ENCODE measurements at regions not wholly inside any gene's neighbourhood (a gene's known extent, or its start where the extent isn't known, plus 50 kb on each side); places are given as distances from the start of the nearest gene placed in this dataset.
"Not testable (repeated sequence)": the region's sequence is repeated elsewhere in the genome, so short reads cannot be mapped to it uniquely, and the experiment has no call there.

DNA sequence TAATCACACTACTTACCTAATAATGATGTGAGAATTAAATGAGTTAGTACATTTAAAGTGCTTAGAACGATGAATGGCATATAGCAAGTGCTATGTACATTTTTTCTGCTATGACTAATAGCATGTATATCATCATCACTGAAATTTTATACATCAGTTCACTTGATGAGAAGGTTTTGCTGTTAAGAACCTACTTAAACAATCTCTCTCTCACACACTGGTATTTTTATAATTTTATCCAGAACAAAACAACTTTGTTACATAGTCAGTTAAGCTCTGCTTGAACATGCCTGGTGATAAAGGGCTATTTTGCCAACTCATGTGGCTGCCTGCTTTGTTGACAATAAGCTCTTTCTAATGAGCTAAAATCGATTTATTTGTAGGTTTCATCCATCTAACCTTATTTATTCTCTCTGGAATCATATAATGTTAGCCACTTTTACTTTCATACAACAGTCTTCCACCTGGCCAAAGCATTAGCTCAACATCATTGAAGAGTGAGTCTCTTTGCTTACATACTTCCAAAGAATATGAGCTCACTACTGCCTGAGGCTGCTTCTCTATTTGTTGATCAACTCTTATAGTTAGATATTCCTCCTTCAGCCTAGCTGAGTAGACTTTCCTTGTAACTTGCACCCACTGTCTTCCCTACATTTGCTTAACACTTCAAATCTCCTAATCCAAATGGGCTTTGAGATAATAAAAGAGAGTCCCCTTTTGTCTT, 372.7 kb upstream of the BOD1L1 start:
- Mint-ChIP-seq H3K4me3 (no peak overlapping the region), H3K9me3 (peaks cover 7 to 34% of the 10 kb centered on the region in 2 donors), H3K27ac (no peak overlapping the region), H3K27me3 (no peaks in the 10 kb centered on the region), H3K4me1 (ENCODE audit: low read depth in 2 of 2) (no peaks in the 10 kb centered on the region), H3K36me3 (ENCODE audit: insufficient read depth) (no peaks in the 10 kb centered on the region)
- DNase-seq (no peak), ATAC-seq (replicated peaks) (no peak)

DNA sequence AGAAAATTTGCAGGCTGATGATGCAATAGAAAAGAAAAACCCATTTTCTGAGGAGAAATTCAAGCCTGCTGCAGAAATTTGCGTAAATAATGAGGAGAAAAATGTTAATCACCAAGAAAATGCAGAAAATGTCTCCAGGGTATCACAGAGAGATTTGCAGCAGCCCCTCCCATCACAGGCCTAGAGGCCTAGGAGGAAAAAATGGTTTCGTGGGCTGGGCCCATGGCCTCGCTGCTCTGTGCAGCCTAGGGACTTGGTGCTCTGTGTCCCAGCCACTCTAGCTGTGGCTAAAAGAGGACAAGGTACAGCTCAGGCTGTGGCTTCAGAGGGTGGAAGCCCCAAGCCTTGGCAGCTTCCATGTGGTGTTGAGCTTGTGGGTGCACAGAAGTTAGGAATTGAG, 374.8 kb upstream of the BOD1L1 start:
- peaks cover 7 to 34% of the 10 kb centered on the region in 2 donors for H3K9me3 Mint-ChIP-seq
- not testable (repeated sequence) for H3K27me3 Mint-ChIP-seq; H3K27ac Mint-ChIP-seq; ATAC-seq (replicated peaks); H3K4me1 Mint-ChIP-seq (ENCODE audit: low read depth in 2 of 2); H3K36me3 Mint-ChIP-seq (ENCODE audit: insufficient read depth); DNase-seq; H3K4me3 Mint-ChIP-seq

DNA sequence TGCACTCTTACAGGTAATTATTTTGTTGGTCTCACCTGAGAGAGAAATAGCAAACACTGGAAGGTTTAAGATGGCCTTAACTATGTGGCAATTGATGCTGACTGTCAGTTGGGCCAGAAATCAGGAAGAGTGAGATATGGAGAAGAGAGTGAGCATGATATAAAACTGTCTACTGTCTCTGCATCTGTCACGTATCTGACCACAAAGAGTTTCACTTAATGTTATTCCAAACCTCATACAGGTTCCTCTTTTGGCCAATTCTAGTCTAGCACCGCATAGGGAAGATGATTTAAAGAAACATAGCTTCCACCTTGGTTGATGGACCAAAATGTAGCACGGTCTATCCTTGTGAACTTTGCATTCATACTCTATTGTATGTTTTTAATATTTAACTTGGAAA, 381.0 kb upstream of the BOD1L1 start:
- ATAC-seq (replicated peaks) (no peak), DNase-seq (no peak)
- Mint-ChIP-seq H3K27ac (no peak overlapping the region), H3K36me3 (ENCODE audit: insufficient read depth) (no peaks in the 10 kb centered on the region), H3K9me3 (peaks cover 0 to 6% of the 10 kb centered on the region in 2 donors), H3K4me3 (no peak overlapping the region), H3K4me1 (ENCODE audit: low read depth in 2 of 2) (no peaks in the 10 kb centered on the region), H3K27me3 (no peaks in the 10 kb centered on the region)

DNA sequence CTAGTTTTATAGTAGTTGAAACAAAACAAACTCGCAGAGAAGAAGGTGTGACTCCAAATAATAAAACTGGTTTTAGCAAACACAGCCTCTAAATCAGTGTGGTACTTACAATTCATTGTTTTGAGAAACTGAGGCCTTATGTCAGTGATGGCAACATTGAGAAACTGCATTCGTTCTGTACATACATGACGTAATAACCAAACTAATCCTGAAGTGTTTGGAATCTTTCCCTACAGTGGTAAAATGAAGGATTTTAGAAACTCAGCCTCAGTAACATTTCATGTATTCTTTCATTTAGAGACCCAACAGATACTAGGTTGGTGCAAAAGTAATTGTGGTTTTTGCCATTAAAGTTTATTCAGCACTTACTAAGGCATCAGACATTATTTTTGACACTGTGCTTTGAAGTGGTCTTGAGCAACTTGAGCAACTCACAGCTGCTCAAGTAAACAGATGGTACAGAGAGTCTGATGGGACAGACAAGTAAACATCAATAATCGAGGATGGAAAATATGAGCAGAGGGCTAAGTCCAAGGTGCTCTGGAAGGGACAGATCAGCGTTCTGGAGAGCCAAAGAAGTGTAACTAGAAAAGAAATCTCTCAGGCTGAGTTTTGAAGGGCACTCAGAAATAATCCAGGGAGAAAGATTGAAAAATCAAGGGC, 390.8 kb upstream of the BOD1L1 start:
- Mint-ChIP-seq H3K9me3 (peaks cover 0 to 19% of the 10 kb centered on the region in 2 donors), H3K27me3 (no peaks in the 10 kb centered on the region), H3K36me3 (ENCODE audit: insufficient read depth) (no peaks in the 10 kb centered on the region), H3K4me1 (ENCODE audit: low read depth in 2 of 2) (no peaks in the 10 kb centered on the region), H3K4me3 (no peak overlapping the region), H3K27ac (no peak overlapping the region)
- DNase-seq = no peak
- ATAC-seq (replicated peaks) = no peak

DNA sequence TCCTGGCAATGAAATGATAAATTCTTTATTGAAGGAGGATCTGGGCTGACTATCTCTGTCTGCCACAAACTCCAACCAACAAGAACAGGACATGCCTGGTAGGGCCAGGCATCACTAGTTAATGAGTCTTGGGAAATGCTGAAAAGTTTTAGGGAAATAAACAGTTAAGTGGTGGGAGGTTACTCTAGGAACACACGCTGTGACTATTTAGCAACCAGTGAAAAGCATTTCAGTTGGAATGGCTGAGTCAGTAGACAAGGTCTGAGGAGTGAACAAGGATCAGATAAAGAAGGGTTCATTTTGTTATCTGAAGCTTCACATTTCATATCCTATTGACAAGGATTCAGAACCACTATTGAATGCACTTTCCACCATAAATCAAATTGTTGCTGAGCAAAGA, 394.9 kb upstream of the BOD1L1 start:
- no peaks in the 10 kb centered on the region for H3K27me3 Mint-ChIP-seq
- no peak for ATAC-seq (replicated peaks)
- peaks cover 0 to 20% of the 10 kb centered on the region in 2 donors for H3K9me3 Mint-ChIP-seq
- no peak overlapping the region for H3K4me3 Mint-ChIP-seq
- no peak for DNase-seq
- no peak overlapping the region for H3K27ac Mint-ChIP-seq
- no peaks in the 10 kb centered on the region for H3K36me3 Mint-ChIP-seq (ENCODE audit: insufficient read depth)
- H3K4me1 Mint-ChIP-seq (ENCODE audit: low read depth in 2 of 2) = no peaks in the 10 kb centered on the region

DNA sequence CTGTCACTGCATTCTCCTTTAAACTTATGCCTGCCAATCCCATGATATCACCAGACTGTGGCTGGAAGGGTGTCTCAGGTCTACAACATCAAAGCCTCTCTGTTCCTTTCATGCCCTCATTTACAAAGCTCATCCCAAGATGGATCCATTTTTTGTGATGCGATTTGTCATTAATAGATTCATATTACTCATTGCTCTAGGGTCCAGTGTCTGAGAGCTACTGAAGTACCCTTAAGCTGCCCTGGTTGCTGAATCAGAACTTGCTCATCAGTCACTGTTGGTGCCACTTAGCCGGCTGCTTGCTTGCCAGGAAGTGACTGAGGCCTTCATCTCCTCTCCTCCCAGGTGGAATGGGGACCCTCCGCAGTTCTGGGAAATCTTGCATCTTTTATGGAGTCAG, 395.5 kb upstream of the BOD1L1 start:
- Mint-ChIP-seq H3K27ac (no peak overlapping the region), H3K9me3 (peaks cover 0 to 21% of the 10 kb centered on the region in 2 donors), H3K27me3 (no peaks in the 10 kb centered on the region), H3K4me3 (no peak overlapping the region), H3K36me3 (ENCODE audit: insufficient read depth) (no peaks in the 10 kb centered on the region), H3K4me1 (ENCODE audit: low read depth in 2 of 2) (no peaks in the 10 kb centered on the region)
- ATAC-seq (replicated peaks) (no peak), DNase-seq (no peak)

DNA sequence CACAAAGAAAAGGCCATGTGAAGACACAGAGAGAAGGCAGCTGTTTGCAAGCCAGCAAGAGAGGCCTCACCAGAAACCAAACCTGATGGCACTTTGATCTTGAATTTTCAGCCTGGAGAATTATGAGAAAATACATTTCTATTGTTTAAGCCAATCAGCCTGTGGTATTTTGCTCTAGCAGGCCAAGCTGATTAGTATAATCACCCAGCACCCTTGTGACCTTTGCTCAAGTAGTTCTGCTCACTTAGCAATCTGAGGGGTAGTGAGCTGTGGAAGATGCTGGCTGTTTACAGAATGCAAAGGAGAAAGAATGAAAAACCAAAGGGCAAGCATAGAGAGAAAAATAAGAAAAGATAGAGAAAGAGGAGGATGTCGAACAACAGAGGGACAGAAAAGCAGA, 396.4 kb upstream of the BOD1L1 start:
- Mint-ChIP-seq H3K27me3 (no peaks in the 10 kb centered on the region), H3K4me3 (no peak overlapping the region), H3K27ac (no peak overlapping the region), H3K36me3 (ENCODE audit: insufficient read depth) (no peaks in the 10 kb centered on the region), H3K9me3 (peaks cover 3 to 18% of the 10 kb centered on the region in 2 donors), H3K4me1 (ENCODE audit: low read depth in 2 of 2) (no peaks in the 10 kb centered on the region)
- no peak for ATAC-seq (replicated peaks)
- DNase-seq = no peak

DNA sequence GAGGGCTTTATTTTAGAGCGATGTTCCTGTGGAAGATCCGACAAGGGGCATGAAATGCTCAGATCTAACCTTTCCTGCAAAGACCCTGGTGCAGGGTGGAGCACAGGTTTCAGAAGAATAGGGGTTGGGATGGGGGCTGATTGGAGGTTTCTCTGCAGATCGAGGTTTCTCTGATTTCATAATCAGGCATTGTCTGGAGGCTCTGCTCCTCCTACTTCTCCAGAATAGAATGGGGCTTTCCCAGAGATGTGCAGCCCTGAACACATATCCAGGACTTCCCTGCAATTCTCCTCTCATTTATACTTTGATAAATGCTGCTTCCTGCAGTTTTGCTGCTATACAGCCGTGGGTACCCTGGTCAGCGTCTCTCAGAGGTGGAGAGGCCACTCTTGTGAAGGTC, 397.6 kb upstream of the BOD1L1 start:
- H3K36me3 Mint-ChIP-seq (ENCODE audit: insufficient read depth) = no peaks in the 10 kb centered on the region
- H3K27me3 Mint-ChIP-seq = no peaks in the 10 kb centered on the region
- no peak overlapping the region for H3K27ac Mint-ChIP-seq
- H3K4me1 Mint-ChIP-seq (ENCODE audit: low read depth in 2 of 2) = no peaks in the 10 kb centered on the region
- ATAC-seq (replicated peaks) (no peak), DNase-seq (no peak)
- H3K4me3 Mint-ChIP-seq = no peak overlapping the region
- peaks cover 3 to 18% of the 10 kb centered on the region in 2 donors for H3K9me3 Mint-ChIP-seq

DNA sequence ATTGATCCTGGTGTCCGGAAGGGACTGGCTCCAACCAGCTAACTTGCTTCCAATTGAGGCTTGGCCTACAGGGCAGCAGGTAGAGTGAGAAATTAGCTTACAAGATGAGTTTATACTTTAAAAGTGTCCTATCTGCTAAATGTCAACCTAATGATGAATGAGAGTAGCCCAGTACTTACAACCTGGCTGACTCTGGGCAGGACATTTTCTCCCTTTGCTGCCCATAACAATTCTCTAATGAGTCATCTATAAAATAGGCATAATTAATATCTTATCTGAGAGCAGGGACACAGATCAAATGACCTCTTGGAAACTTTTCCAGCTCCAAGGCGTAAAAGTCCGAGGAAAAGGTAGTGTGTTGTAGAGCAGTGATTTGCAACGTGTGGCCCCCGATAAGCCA, 398.4 kb upstream of the BOD1L1 start:
- Mint-ChIP-seq H3K9me3 (peaks cover 3 to 18% of the 10 kb centered on the region in 2 donors), H3K4me1 (ENCODE audit: low read depth in 2 of 2) (no peaks in the 10 kb centered on the region)

DNA sequence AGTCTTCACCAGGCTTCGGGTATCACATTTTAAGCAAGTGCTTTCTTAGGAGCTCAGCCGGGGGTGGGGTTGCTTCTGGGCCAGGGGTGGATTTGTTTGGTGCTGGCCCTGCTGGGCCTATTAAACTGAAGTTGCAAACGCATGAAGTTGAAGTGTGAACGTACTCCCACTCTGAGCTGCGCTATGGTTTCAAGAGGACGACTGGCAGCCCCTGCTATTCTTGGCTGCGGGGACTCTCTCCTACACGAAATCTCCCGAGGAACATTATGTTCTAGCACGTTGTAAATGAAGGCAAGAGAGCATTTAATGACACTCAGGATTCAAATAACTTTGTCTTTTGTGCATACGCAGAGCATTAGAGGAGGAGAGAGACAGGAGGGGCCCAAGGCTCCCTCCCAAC, 401.3 kb upstream of the BOD1L1 start:
- DNase-seq (no peak), ATAC-seq (replicated peaks) (no peak)
- H3K27ac Mint-ChIP-seq = no peak overlapping the region
- no peaks in the 10 kb centered on the region for H3K36me3 Mint-ChIP-seq (ENCODE audit: insufficient read depth)
- no peaks in the 10 kb centered on the region for H3K4me1 Mint-ChIP-seq (ENCODE audit: low read depth in 2 of 2)
- H3K27me3 Mint-ChIP-seq = no peaks in the 10 kb centered on the region
- H3K9me3 Mint-ChIP-seq = peaks cover 3 to 6% of the 10 kb centered on the region in 2 donors
- no peak overlapping the region for H3K4me3 Mint-ChIP-seq

More for the DNA sequence above, 398.4 kb upstream of the BOD1L1 start:
- Mint-ChIP-seq H3K27me3 (no peaks in the 10 kb centered on the region), H3K4me3 (no peak overlapping the region), H3K27ac (no peak overlapping the region), H3K36me3 (ENCODE audit: insufficient read depth) (no peaks in the 10 kb centered on the region)
- ATAC-seq (replicated peaks) = no peak
- DNase-seq = no peak

DNA sequence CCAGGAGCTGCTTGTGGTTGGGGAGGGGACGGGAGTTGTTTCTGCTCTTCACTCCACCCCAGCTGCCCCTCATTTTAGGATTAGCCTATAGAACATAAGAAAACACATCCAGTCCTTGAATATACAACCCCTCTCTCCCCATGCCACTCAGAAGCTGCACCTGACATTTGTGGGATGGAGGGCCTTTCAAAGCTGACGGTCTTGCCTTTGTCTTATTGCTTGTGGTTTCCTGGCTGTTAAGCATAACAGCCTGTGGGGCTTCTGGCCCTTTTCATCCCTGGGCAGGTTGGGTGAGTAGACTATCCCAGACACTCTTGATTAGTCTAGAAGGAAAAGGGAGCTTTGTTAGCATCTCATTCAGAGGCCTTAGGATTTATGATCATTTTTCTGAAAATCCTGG, 407.6 kb upstream of the BOD1L1 start:
- no peaks in the 10 kb centered on the region for H3K27me3 Mint-ChIP-seq
- H3K9me3 Mint-ChIP-seq = peaks cover 0 to 4% of the 10 kb centered on the region in 2 donors
- no peak overlapping the region for H3K4me3 Mint-ChIP-seq
- no peaks in the 10 kb centered on the region for H3K36me3 Mint-ChIP-seq (ENCODE audit: insufficient read depth)
- no peak overlapping the region for H3K27ac Mint-ChIP-seq
- ATAC-seq (replicated peaks) = no peak
- no peaks in the 10 kb centered on the region for H3K4me1 Mint-ChIP-seq (ENCODE audit: low read depth in 2 of 2)
- DNase-seq = no peak

DNA sequence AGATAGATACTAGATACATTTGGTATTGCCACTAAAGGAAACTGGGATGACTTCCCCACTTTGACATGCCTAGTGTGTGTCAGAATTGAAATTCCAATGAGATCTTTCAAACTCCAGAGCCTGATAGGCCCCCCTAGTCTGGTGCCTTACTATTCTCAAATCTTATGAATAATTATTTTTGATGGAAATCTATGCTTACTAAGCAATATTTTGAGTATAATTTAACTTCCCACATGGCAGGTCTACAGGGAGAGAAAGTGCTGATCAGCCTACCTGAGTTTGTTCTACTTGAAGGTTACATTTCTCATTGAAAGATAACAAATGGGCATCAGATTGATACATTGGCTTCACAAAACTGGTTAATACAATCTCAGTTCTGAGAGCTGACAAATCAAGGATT, 415.7 kb upstream of the BOD1L1 start:
- DNase-seq = no peak
- Mint-ChIP-seq H3K36me3 (ENCODE audit: insufficient read depth) (no peaks in the 10 kb centered on the region), H3K9me3 (no peaks in the 10 kb centered on the region), H3K27me3 (no peaks in the 10 kb centered on the region), H3K27ac (no peak overlapping the region), H3K4me3 (no peak overlapping the region), H3K4me1 (ENCODE audit: low read depth in 2 of 2) (no peaks in the 10 kb centered on the region)
- no peak for ATAC-seq (replicated peaks)

DNA sequence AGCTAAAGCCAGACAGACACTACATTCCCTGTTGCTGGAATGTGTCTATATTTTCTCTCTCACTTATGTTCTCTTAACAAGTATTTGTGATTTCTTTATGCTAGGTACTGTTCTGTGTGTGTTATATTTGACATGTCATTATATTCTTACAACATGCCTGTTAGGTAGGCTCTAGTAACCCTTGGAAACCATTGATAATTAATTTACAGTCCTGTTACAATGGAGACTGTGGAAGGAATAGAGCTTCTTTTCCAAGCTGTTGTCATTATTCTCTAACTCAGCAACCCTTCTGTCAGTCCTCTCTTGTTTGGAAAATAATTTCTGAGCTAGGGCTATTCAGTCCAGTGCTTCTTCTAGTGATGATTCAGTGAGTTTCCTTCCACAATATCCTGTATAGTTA, 419.1 kb upstream of the BOD1L1 start:
- DNase-seq (no peak), ATAC-seq (replicated peaks) (no peak)
- Mint-ChIP-seq H3K4me1 (ENCODE audit: low read depth in 2 of 2) (no peaks in the 10 kb centered on the region), H3K27me3 (no peaks in the 10 kb centered on the region), H3K27ac (no peak overlapping the region), H3K4me3 (no peak overlapping the region), H3K9me3 (no peaks in the 10 kb centered on the region), H3K36me3 (ENCODE audit: insufficient read depth) (no peaks in the 10 kb centered on the region)

DNA sequence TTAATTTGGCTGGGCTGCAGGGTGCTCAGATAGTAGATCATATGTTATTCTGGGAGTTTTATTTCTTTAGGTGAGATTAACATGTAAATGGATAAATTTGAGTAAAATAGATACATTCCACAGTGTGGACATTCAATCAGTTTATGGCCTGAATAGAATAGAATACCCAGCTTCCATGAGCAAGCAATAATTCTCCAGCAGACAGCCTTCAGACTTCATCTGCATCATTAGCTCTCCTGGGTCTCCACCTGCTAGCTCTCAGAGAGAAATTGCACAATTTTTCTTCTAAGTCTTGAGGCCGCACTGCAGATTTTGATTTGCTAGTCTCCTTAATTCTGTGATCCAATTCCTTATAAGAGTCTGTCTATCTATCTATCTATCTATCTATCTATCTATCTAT, 420.3 kb upstream of the BOD1L1 start:
- ATAC-seq (replicated peaks) (no peak), DNase-seq (no peak)
- H3K36me3 Mint-ChIP-seq (ENCODE audit: insufficient read depth) = no peaks in the 10 kb centered on the region
- no peaks in the 10 kb centered on the region for H3K27me3 Mint-ChIP-seq
- H3K4me3 Mint-ChIP-seq = no peak overlapping the region
- no peak overlapping the region for H3K27ac Mint-ChIP-seq
- no peaks in the 10 kb centered on the region for H3K9me3 Mint-ChIP-seq
- no peaks in the 10 kb centered on the region for H3K4me1 Mint-ChIP-seq (ENCODE audit: low read depth in 2 of 2)
